Parathyroid adenoma (tissue), 2 donors: ENCODE measurements at regions not wholly inside any gene's neighbourhood (a gene's known extent, or its start where the extent isn't known, plus 50 kb on each side); places are given as distances from the start of the nearest gene placed in this dataset.

Experiments
- H2AFZ ChIP-seq: fragments of 300-600 bp; sonication (generic); one replicate; pipeline ENCODE4 v1.7.0; 2017; ENCODE audit warnings: antibody characterized with exemption, mild to moderate bottlenecking
- H3K27ac ChIP-seq: fragments of 300-600 bp; sonication (generic); one replicate; pipeline ENCODE4 v1.7.0; 2017
- H3K27me3 ChIP-seq: fragments of 300-600 bp; sonication (generic); one replicate; pipeline ENCODE4 v1.7.0; 2017; ENCODE audit warnings: low read length; ENCODE audit not compliant: control insufficient read depth, insufficient read depth
- H3K36me3 ChIP-seq: fragments of 300-600 bp; sonication (generic); one replicate; pipeline ENCODE4 v1.7.0; 2017; ENCODE audit warnings: low read length; ENCODE audit not compliant: control insufficient read depth, insufficient read depth
- H3K4me1 ChIP-seq: fragments of 300-600 bp; sonication (generic); one replicate; pipeline ENCODE4 v1.7.0; 2017; ENCODE audit warnings: control low read depth
- H3K4me2 ChIP-seq: fragments of 300-600 bp; sonication (generic); one replicate; pipeline ENCODE4 v1.7.0; 2017; ENCODE audit warnings: low read length
- H3K4me3 ChIP-seq: fragments of 300-600 bp; sonication (generic); one replicate; pipeline ENCODE4 v1.7.0; 2017; ENCODE audit warnings: low read depth, low read length
- H3K79me2 ChIP-seq: fragments of 300-600 bp; sonication (generic); one replicate; pipeline ENCODE4 v1.7.0; 2017; ENCODE audit warnings: control low read depth
- H3K9ac ChIP-seq: fragments of 300-600 bp; sonication (generic); one replicate; pipeline ENCODE4 v1.7.0; 2017; ENCODE audit warnings: mild to moderate bottlenecking
- H3K9me3 ChIP-seq: fragments of 300-600 bp; sonication (generic); one replicate; pipeline ENCODE4 v1.7.0; 2017; ENCODE audit warnings: low read length; ENCODE audit not compliant: control insufficient read depth
- CTCF ChIP-seq: fragments of 300-600 bp; sonication (generic); IDR thresholded peaks from one replicate; pipeline ENCODE4 v1.7.0; 2017; ENCODE audit warnings: antibody characterized with exemption, mild to moderate bottlenecking
- donor health status: primary hyperparathyroidism.

- H3K27ac ChIP-seq, result no peak overlapping the region
Observed at GRCh38 chr7:42457663-42458062, 220.7 kb upstream of the GLI3 start.

GRCh38 chr7:42456756-42457276 is 219.8 kb upstream of the GLI3 start:
- H3K9me3 ChIP-seq, result no peaks in the 10 kb centered on the region
- H3K4me3 ChIP-seq, result no peak overlapping the region
- H3K27ac ChIP-seq, result no peak overlapping the region
- no peak overlapping the region for H3K9ac ChIP-seq
- H3K79me2 ChIP-seq, result no peaks in the 10 kb centered on the region
- no peak overlapping the region for H3K4me2 ChIP-seq
- H3K4me1 ChIP-seq, result no peaks in the 10 kb centered on the region
- H3K27me3 ChIP-seq, result no peaks in the 10 kb centered on the region
- H3K36me3 ChIP-seq, result no peaks in the 10 kb centered on the region
- no peak overlapping the region for H2AFZ ChIP-seq
- TF ChIP-seq CTCF, result no peak

More at GRCh38 chr7:42457663-42458062, 220.7 kb upstream of the GLI3 start:
- H3K27me3 ChIP-seq, result no peaks in the 10 kb centered on the region
- no peak overlapping the region for H3K9ac ChIP-seq
- no peak overlapping the region for H3K4me3 ChIP-seq
- H3K36me3 ChIP-seq, result no peaks in the 10 kb centered on the region
- TF ChIP-seq CTCF, result no peak
- no peaks in the 10 kb centered on the region for H3K4me1 ChIP-seq
- H3K9me3 ChIP-seq, result no peaks in the 10 kb centered on the region
- H3K4me2 ChIP-seq, result no peak overlapping the region
- no peaks in the 10 kb centered on the region for H3K79me2 ChIP-seq
- H2AFZ ChIP-seq, result no peak overlapping the region

- Histone ChIP-seq H3K9ac (no peak overlapping the region), H3K36me3 (no peaks in the 10 kb centered on the region), H2AFZ (no peak overlapping the region), H3K9me3 (no peaks in the 10 kb centered on the region), H3K4me2 (no peak overlapping the region), H3K4me1 (no peaks in the 10 kb centered on the region), H3K79me2 (no peaks in the 10 kb centered on the region), H3K27me3 (no peaks in the 10 kb centered on the region), H3K4me3 (no peak overlapping the region), H3K27ac (no peak overlapping the region)
- TF ChIP-seq CTCF, result no peak
Observed at GRCh38 chr7:42456267-42456666, 219.3 kb upstream of the GLI3 start.

GRCh38 chr7:42453931-42454361 is 216.9 kb upstream of the GLI3 start:
- no peaks in the 10 kb centered on the region for H3K9me3 ChIP-seq
- no peak overlapping the region for H3K4me3 ChIP-seq
- H3K79me2 ChIP-seq, result no peaks in the 10 kb centered on the region
- no peak overlapping the region for H3K9ac ChIP-seq
- no peaks in the 10 kb centered on the region for H3K36me3 ChIP-seq
- H2AFZ ChIP-seq, result no peak overlapping the region
- TF ChIP-seq CTCF, result no peak
- H3K27me3 ChIP-seq, result no peaks in the 10 kb centered on the region
- H3K4me1 ChIP-seq, result no peaks in the 10 kb centered on the region
- no peak overlapping the region for H3K27ac ChIP-seq
- no peak overlapping the region for H3K4me2 ChIP-seq

GRCh38 chr7:42452356-42452755 is 215.3 kb upstream of the GLI3 start:
- Histone ChIP-seq H3K27me3 (no peaks in the 10 kb centered on the region), H3K36me3 (no peaks in the 10 kb centered on the region), H3K4me1 (no peaks in the 10 kb centered on the region), H3K9ac (no peak overlapping the region), H3K9me3 (no peaks in the 10 kb centered on the region), H3K27ac (no peak overlapping the region), H3K4me2 (no peak overlapping the region), H2AFZ (no peak overlapping the region), H3K79me2 (no peaks in the 10 kb centered on the region), H3K4me3 (no peak overlapping the region)
- no peak for TF ChIP-seq CTCF
